ENCODE measurements at regions not wholly inside any gene's neighbourhood (a gene's known extent, or its start where the extent isn't known, plus 50 kb on each side); places are given as distances from the start of the nearest gene placed in this dataset.

- TF ChIP-seq MAX (IDR thresholded peaks at IDR 0.05; ENCODE audit: insufficient read depth, insufficient read length), result no peak
- TF ChIP-seq POLR2A (IDR thresholded peaks at IDR 0.05; ENCODE audit: low read depth, low read length), result no peak
- no peak for TF ChIP-seq CTCF (IDR thresholded peaks at IDR 0.05; ENCODE audit: extremely low read depth in 1 of 2, insufficient read depth in 1 of 2, low read depth in 1 of 2, low read length in 2 of 2)
- TF ChIP-seq EZH2 (IDR thresholded peaks at IDR 0.05; ENCODE audit: borderline replicate concordance, low read depth, low read length, severe bottlenecking), result no peak
Measured at GRCh38 chr4:66785479-66785878, 759.8 kb downstream of the CENPC start.

All from endothelial cell of umbilical vein (primary cell).